ENCODE measurements at regions not wholly inside any gene's neighbourhood (a gene's known extent, or its start where the extent isn't known, plus 50 kb on each side); places are given as distances from the start of the nearest gene placed in this dataset.

GRCh38 chr16:14331020-14331419, 259.9 kb downstream of the MRTFB start:
- Histone ChIP-seq H3K9me3 (replicated peaks; ENCODE audit: control insufficient read depth, insufficient read depth, low read length) (peaks cover 9% of the 10 kb centered on the region; the same call in 2 of the 3 replicates), H3K27ac (ENCODE audit: control insufficient read depth, insufficient read depth) (no peak overlapping the region), H3K4me3 (no peak overlapping the region), H3K36me3 (ENCODE audit: control insufficient read depth in 2 of 2, insufficient read depth in 2 of 2, low read length in 1 of 2) (peaks cover 7 to 16% of the 10 kb centered on the region in 2 experiments), H3K27me3 (replicated peaks in 1 of 2; ENCODE audit: control insufficient read depth in 2 of 2, insufficient read depth in 2 of 2, low read length in 1 of 2) (no peaks in the 10 kb centered on the region), H3K79me2 (ENCODE audit: control insufficient read depth, insufficient read depth, low read length) (peaks cover 1% of the 10 kb centered on the region; the same call in 1 of the 2 replicates), H3K4me2 (ENCODE audit: control insufficient read depth, insufficient read depth) (no peak overlapping the region), H2AFZ (ENCODE audit: control insufficient read depth, low read depth, low read length) (no peak overlapping the region), H3K4me1 (ENCODE audit: control insufficient read depth, insufficient read depth, low read length) (peaks cover 4% of the 10 kb centered on the region), H3K9ac (ENCODE audit: control insufficient read depth, insufficient read depth, low read length) (no peak overlapping the region), H4K20me1 (ENCODE audit: control insufficient read depth, insufficient read depth) (no peaks in the 10 kb centered on the region)
- no peak for ATAC-seq
- BruUV-seq (replicated peaks) = no TSS peak
- in situ Hi-C loops (cut with MboI) = no loop called here
- no peak for TF ChIP-seq ZNF622 (IDR thresholded peaks at IDR 0.05)
- peak; percentile 64 for TF ChIP-seq POLR2A (IDR thresholded peaks at IDR 0.05; ENCODE audit: low read depth, low read length)
- 92% methylated on average over 2 of the region's 2 CpGs for WGBS (ENCODE audit: insufficient coverage, insufficient replicate concordance, low lambda C conversion rate, missing lambda C conversion rate)
- intact Hi-C loops (cut with micrococcal nuclease; ENCODE audit: unreplicated experiment) = no loop called here
- SMC1A ChIA-PET (ENCODE audit: uncharacterized antibody, unreplicated experiment) = no interaction called here
- RAD21 ChIA-PET (ENCODE audit: unreplicated experiment) = interaction anchor here (1.2 kb wide), 1 partner anchor 20 kb away, joined by 3 read pairs; no protein-coding TSS in a partner anchor
- FAIRE-seq = no peak
- no peak for DNase-seq (ENCODE audit: low read depth, low spot score)
- POLR2A ChIA-PET = no interaction called here
- CTCF ChIA-PET = no interaction called here

GRCh38 chr16:14329727-14330350, 258.7 kb downstream of the MRTFB start:
- no peak overlapping the region for H3K9ac ChIP-seq (ENCODE audit: control insufficient read depth, insufficient read depth, low read length)
- H4K20me1 ChIP-seq (ENCODE audit: control insufficient read depth, insufficient read depth) = no peaks in the 10 kb centered on the region
- ChIA-PET RAD21 (ENCODE audit: unreplicated experiment) (interaction anchor here (1.2 kb wide), 1 partner anchor 19 kb away, joined by 3 read pairs; no protein-coding TSS in a partner anchor), SMC1A (ENCODE audit: uncharacterized antibody, unreplicated experiment) (no interaction called here), CTCF (no interaction called here), POLR2A (no interaction called here)
- 95% methylated on average over 3 of the region's 3 CpGs for WGBS (ENCODE audit: insufficient coverage, insufficient replicate concordance, low lambda C conversion rate, missing lambda C conversion rate)
- no peak overlapping the region for H2AFZ ChIP-seq (ENCODE audit: control insufficient read depth, low read depth, low read length)
- no peaks in the 10 kb centered on the region for H3K9me3 ChIP-seq (replicated peaks; ENCODE audit: control insufficient read depth, insufficient read depth, low read length)
- no peak overlapping the region for H3K27ac ChIP-seq (ENCODE audit: control insufficient read depth, insufficient read depth)
- FAIRE-seq (no peak), ATAC-seq (no peak), DNase-seq (ENCODE audit: low read depth, low spot score) (no peak)
- TSS peak; percentile 26 for BruUV-seq (replicated peaks)
- peaks cover 9 to 24% of the 10 kb centered on the region in 2 experiments for H3K36me3 ChIP-seq (ENCODE audit: control insufficient read depth in 2 of 2, insufficient read depth in 2 of 2, low read length in 1 of 2)
- H3K79me2 ChIP-seq (ENCODE audit: control insufficient read depth, insufficient read depth, low read length) = peaks cover 9% of the 10 kb centered on the region
- no peak for TF ChIP-seq ZNF622 (IDR thresholded peaks at IDR 0.05)
- TF ChIP-seq RUNX3 (IDR thresholded peaks at IDR 0.05; ENCODE audit: low read length) = no peak
- TF ChIP-seq MTA2 (IDR thresholded peaks at IDR 0.05; ENCODE audit: low read depth) = no peak
- H3K4me1 ChIP-seq (ENCODE audit: control insufficient read depth, insufficient read depth, low read length) = no peaks in the 10 kb centered on the region; the same call in none of the 2 replicates
- intact Hi-C loops (cut with micrococcal nuclease; ENCODE audit: unreplicated experiment) (no loop called here), in situ Hi-C loops (cut with MboI) (no loop called here)
- no peaks in the 10 kb centered on the region for H3K27me3 ChIP-seq (replicated peaks in 1 of 2; ENCODE audit: control insufficient read depth in 2 of 2, insufficient read depth in 2 of 2, low read length in 1 of 2)
- H3K4me2 ChIP-seq (ENCODE audit: control insufficient read depth, insufficient read depth) = no peak overlapping the region
- no peak overlapping the region for H3K4me3 ChIP-seq
